ENCODE measurements at regions not wholly inside any gene's neighbourhood (a gene's known extent, or its start where the extent isn't known, plus 50 kb on each side); places are given as distances from the start of the nearest gene placed in this dataset.

- Histone ChIP-seq H3K4me1 (ENCODE audit: control insufficient read depth in 2 of 3, insufficient read depth in 2 of 3, low read depth in 1 of 3, low read length in 3 of 3) (no peaks in the 10 kb centered on the region), H3K27me3 (ENCODE audit: control insufficient read depth, insufficient read depth, low read length) (no peaks in the 10 kb centered on the region), H3K4me3 (ENCODE audit: low read length in 3 of 3) (no peak overlapping the region), H3K36me3 (ENCODE audit: control insufficient read depth in 2 of 3, insufficient read depth in 3 of 3, low read length in 3 of 3) (no peaks in the 10 kb centered on the region), H3K27ac (ENCODE audit: low read depth in 2 of 2, low read length in 2 of 2) (no peak overlapping the region), H3K9me3 (ENCODE audit: control insufficient read depth in 2 of 3, insufficient read depth in 1 of 3, low read length in 3 of 3) (no peaks in the 10 kb centered on the region), H3K9ac (ENCODE audit: low read length in 3 of 3) (no peak overlapping the region)
- FAIRE-seq (no peak), DNase-seq (no peak)
- intact Hi-C loops (cut with DNase I): no loop called here
- no peak for TF ChIP-seq CTCF (IDR thresholded peaks at IDR 0.05; ENCODE audit: borderline replicate concordance, extremely low read depth, insufficient read depth)
These were observed 717.3 kb downstream of the KCNJ2 start for GRCh38 chr17:70886648-70887047.

GRCh38 chr17:70888324-70888723, 719.0 kb downstream of the KCNJ2 start:
- no peak overlapping the region for H3K27ac ChIP-seq (ENCODE audit: low read depth in 2 of 2, low read length in 2 of 2)
- DNase-seq (no peak), FAIRE-seq (no peak)
- TF ChIP-seq CTCF (IDR thresholded peaks at IDR 0.05; ENCODE audit: borderline replicate concordance, extremely low read depth, insufficient read depth): no peak
- intact Hi-C loops (cut with DNase I): no loop called here
- H3K4me1 ChIP-seq (ENCODE audit: control insufficient read depth in 2 of 3, insufficient read depth in 2 of 3, low read depth in 1 of 3, low read length in 3 of 3): no peaks in the 10 kb centered on the region
- H3K9ac ChIP-seq (ENCODE audit: low read length in 3 of 3): no peak overlapping the region
- no peaks in the 10 kb centered on the region for H3K9me3 ChIP-seq (ENCODE audit: control insufficient read depth in 2 of 3, insufficient read depth in 1 of 3, low read length in 3 of 3)
- no peaks in the 10 kb centered on the region for H3K27me3 ChIP-seq (ENCODE audit: control insufficient read depth, insufficient read depth, low read length)
- no peak overlapping the region for H3K4me3 ChIP-seq (ENCODE audit: low read length in 3 of 3)
- H3K36me3 ChIP-seq (ENCODE audit: control insufficient read depth in 2 of 3, insufficient read depth in 3 of 3, low read length in 3 of 3): no peaks in the 10 kb centered on the region

- Histone ChIP-seq H3K9me3 (ENCODE audit: control insufficient read depth in 2 of 3, insufficient read depth in 1 of 3, low read length in 3 of 3) (no peaks in the 10 kb centered on the region), H3K9ac (ENCODE audit: low read length in 3 of 3) (no peak overlapping the region), H3K36me3 (ENCODE audit: control insufficient read depth in 2 of 3, insufficient read depth in 3 of 3, low read length in 3 of 3) (no peaks in the 10 kb centered on the region), H3K27ac (ENCODE audit: low read depth in 2 of 2, low read length in 2 of 2) (no peak overlapping the region), H3K4me1 (ENCODE audit: control insufficient read depth in 2 of 3, insufficient read depth in 2 of 3, low read depth in 1 of 3, low read length in 3 of 3) (no peaks in the 10 kb centered on the region), H3K27me3 (ENCODE audit: control insufficient read depth, insufficient read depth, low read length) (no peaks in the 10 kb centered on the region), H3K4me3 (ENCODE audit: low read length in 3 of 3) (no peak overlapping the region)
- no peak for DNase-seq
- TF ChIP-seq CTCF (IDR thresholded peaks at IDR 0.05; ENCODE audit: borderline replicate concordance, extremely low read depth, insufficient read depth): no peak
- intact Hi-C loops (cut with DNase I): no loop called here
- FAIRE-seq: no peak
These were observed 722.0 kb downstream of the KCNJ2 start for GRCh38 chr17:70891306-70891705.

- DNase-seq (no peak), FAIRE-seq (peak; percentile 23)
- H3K9me3 ChIP-seq (ENCODE audit: control insufficient read depth in 2 of 3, insufficient read depth in 1 of 3, low read length in 3 of 3): no peaks in the 10 kb centered on the region
- no peaks in the 10 kb centered on the region for H3K4me1 ChIP-seq (ENCODE audit: control insufficient read depth in 2 of 3, insufficient read depth in 2 of 3, low read depth in 1 of 3, low read length in 3 of 3)
- no peak overlapping the region for H3K4me3 ChIP-seq (ENCODE audit: low read length in 3 of 3)
- TF ChIP-seq CTCF (IDR thresholded peaks at IDR 0.05; ENCODE audit: borderline replicate concordance, extremely low read depth, insufficient read depth): no peak
- no peak overlapping the region for H3K9ac ChIP-seq (ENCODE audit: low read length in 3 of 3)
- no peak overlapping the region for H3K27ac ChIP-seq (ENCODE audit: low read depth in 2 of 2, low read length in 2 of 2)
- intact Hi-C loops (cut with DNase I): no loop called here
- no peaks in the 10 kb centered on the region for H3K36me3 ChIP-seq (ENCODE audit: control insufficient read depth in 2 of 3, insufficient read depth in 3 of 3, low read length in 3 of 3)
- H3K27me3 ChIP-seq (ENCODE audit: control insufficient read depth, insufficient read depth, low read length): no peaks in the 10 kb centered on the region
These were observed 723.2 kb downstream of the KCNJ2 start for GRCh38 chr17:70892527-70892926.

Measured in kidney (tissue), 13 donors.